GM18907 (cell line): ENCODE measurements at regions not wholly inside any gene's neighbourhood (a gene's known extent, or its start where the extent isn't known, plus 50 kb on each side); places are given as distances from the start of the nearest gene placed in this dataset.
A peak's percentile ranks its signal among the peaks of the same experiment; 100 is the strongest.

ENCODE experiments used
- ATAC-seq: cut with Tn5 transposase; IDR thresholded peaks from one replicate; pipeline ENCODE4 v1.9.1; 2021; ENCODE audit warnings: mild to moderate bottlenecking, moderate library complexity; ENCODE audit not compliant: unreplicated experiment

DNA sequence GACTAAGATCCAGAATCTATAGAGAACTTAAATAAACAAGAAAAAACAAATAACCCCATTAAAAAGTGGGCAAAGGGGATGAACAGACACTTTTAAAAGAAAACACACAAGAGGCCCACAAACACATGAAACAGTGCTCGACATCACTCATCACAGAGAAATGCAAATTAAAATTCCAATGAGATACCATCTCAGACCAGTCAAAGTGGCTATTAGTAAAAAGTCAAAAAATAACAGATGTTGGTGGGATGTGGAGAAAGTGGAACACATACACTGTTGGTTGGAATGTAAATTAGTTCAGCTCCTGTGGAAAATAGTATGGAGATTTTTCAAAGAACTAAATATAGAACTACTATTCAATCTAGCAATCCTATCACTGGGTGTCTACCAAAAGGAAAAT lies 143.1 kb downstream of the IFI44 start:
- ATAC-seq = no peak

DNA sequence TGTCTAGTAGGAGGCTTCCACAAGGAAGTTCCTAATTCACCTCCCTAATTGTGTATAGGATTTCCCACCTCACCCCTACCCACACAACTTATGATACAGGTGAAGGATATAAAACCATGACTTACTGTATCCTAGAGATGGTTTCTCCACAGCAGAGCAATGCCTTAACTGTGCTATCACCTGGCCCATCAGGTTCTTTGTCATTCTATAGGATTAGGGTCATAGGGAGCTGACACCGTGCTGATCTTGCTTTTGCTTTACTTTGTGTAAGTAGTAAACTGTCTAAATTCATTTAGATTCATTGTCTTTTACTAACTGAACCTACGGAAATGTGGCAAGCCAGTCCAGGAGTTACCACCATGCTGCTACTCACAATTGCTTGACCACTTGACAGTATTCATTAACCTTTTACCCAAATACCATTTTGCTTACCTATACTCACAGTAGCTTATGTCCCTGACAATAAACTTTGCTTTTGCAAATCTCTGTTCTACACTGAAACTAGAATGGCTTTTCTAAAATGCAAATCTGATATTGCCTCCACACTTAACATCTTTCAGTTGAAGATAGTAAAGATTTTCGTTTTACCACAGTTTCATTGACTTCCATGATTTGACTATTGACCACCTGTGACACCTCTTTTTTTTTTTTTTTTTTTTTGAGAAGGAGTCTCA lies 147.6 kb downstream of the IFI44 start:
- ATAC-seq = peak; percentile 63

DNA sequence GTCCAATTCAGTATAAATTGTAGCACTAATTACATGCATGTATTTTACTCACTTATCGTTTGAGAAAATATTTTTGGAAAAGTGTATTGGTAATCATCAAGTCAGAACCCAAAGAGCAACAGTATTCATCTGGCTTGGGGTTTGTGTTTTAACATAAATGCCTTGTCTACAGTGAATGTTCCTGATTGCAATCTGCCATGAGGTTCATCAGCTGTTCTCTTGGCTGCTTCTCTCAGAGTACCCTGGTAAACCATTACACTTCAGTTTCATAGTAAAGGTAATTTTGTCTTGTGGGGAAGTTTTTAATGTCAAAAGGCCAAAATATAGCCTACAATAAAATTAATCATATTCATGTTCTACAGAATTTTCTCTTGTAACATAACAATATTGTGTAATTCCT lies 150.3 kb downstream of the IFI44 start:
- no peak for ATAC-seq

DNA sequence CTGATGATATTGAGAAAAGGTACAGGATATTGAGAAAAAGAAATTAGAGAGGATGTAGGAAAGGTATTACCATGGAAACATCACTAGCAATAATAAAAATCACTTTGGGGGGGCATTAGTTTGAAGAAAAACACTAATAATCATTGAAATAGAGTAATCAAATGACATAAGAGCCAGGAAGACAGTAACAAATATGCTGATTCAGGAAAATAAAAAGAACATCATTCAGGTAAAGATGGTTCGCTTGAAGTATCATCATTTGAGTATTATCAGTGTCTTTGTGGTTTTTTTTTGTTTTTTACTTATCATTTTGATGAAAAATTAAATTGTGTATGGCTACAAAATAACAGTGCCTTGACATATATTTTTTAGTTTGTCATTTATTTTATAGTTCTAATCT lies 164.5 kb downstream of the IFI44 start:
- no peak for ATAC-seq

- ATAC-seq = no peak
Measured at GRCh38 chr1:78825561-78825960, 175.9 kb downstream of the IFI44 start.

GRCh38 chr1:78829644-78830043 lies 176.9 kb downstream of the ADGRL4 start:
- no peak for ATAC-seq

DNA sequence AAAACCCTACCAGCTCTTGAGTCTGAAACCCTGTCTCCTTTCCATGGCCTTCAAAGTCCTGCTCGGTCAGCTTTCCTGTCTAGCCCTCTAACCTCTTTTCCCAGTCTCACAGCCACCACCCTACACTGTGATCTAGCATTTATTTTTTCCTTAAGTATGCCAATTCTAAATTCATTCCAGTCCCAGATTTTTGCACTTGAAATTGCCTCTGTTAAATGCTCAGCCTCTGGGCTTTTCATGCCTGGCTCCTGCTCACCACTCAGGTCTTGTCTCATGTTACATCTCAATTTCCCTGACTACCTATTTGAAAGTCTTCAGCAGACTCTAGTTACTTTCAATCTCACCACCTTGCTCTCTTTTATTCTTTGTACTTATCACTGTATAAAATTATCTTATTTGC lies 176.2 kb downstream of the ADGRL4 start:
- ATAC-seq = no peak

DNA sequence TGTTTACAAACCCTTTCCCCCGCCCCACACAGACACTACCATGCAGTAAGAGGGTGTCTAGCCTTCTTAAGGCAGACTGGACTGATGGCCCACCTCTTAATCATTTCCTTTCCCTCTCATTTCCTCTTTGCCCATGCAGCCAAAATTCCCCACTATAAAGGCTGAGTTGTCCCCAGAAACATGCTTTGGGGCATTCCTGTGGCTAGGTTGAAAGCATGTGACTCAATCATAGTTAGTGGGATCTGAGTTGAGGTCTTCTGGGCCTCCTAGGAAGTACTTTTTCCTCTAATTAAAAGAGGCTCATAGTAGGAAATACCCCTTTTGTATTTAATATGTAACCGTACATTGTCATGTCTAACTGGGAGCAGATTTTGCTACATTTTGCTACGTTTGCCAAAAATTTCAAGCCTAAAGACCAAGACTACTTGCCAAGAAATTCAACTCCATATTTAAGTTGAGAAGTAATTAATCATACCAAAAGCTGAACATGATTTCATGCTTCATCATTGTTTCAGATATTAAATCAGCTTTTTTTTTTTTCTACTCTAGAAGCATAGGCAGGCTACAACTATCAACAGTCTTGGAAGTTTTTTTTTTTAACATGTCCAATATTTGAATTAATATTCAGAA lies 174.7 kb downstream of the ADGRL4 start:
- peak; percentile 53 for ATAC-seq

DNA sequence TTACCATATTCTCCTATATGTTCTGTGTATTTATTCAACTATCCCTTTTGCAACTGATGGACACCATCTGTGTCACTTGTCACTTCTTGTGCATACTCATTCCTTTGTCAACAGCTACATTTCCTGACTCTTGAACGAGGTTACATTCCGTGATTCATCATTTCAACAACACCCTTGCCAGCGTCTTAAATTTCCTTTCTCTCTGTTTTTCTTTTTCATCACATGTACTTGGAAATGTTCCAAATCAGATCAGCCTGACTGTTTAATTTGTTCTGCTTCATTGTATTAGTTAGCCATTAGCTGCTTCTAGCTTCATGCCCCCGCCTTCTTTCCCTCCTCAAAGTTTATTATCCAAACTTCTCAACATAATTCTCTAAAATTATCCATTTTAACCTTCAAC lies 173.0 kb downstream of the ADGRL4 start:
- ATAC-seq = no peak

- peak; percentile 87 for ATAC-seq
Measured at GRCh38 chr1:78834201-78834741, 172.3 kb downstream of the ADGRL4 start.

GRCh38 chr1:78836726-78837125 lies 169.8 kb downstream of the ADGRL4 start:
- no peak for ATAC-seq

- ATAC-seq = no peak
Measured at GRCh38 chr1:78839704-78840277, 166.7 kb downstream of the ADGRL4 start.
